Effector memory CD4-positive, alpha-beta T cell (primary cell): ENCODE measurements at regions not wholly inside any gene's neighbourhood (a gene's known extent, or its start where the extent isn't known, plus 50 kb on each side); places are given as distances from the start of the nearest gene placed in this dataset.
"Not testable (repeated sequence)": the region's sequence is repeated elsewhere in the genome, so short reads cannot be mapped to it uniquely, and the experiment has no call there.

Source experiments
- DNase-seq, 3 donors: peaks; one replicate each; pipeline ENCODE4 v3.0.0-alpha.2; 2020
- H3K27ac ChIP-seq: 2 replicates; pipeline ENCODE4 v1.7.0; 2013; ENCODE audit warnings: mild to moderate bottlenecking, low read length, moderate library complexity; ENCODE audit not compliant: insufficient read depth, poor library complexity, severe bottlenecking
- H3K27me3 ChIP-seq: replicated peaks from 2 replicates; pipeline ENCODE4 v1.7.0; 2013; ENCODE audit warnings: mild to moderate bottlenecking, low read length; ENCODE audit not compliant: insufficient read depth, control insufficient read depth, poor library complexity, severe bottlenecking
- H3K36me3 ChIP-seq: 2 replicates; pipeline ENCODE4 v1.7.0; 2013; ENCODE audit warnings: mild to moderate bottlenecking, low read length, moderate library complexity; ENCODE audit not compliant: control insufficient read depth, insufficient read depth
- H3K4me1 ChIP-seq: 2 replicates; pipeline ENCODE4 v1.7.0; 2013; ENCODE audit warnings: low read length, mild to moderate bottlenecking; ENCODE audit not compliant: control insufficient read depth, insufficient read depth, poor library complexity, severe bottlenecking
- H3K4me3 ChIP-seq: 2 replicates; pipeline ENCODE4 v1.7.0; 2013; ENCODE audit warnings: low read length, low read depth, mild to moderate bottlenecking; ENCODE audit not compliant: insufficient read depth, poor library complexity, severe bottlenecking
- H3K9me3 ChIP-seq: 2 replicates; pipeline ENCODE4 v1.7.0; 2013; ENCODE audit warnings: mild to moderate bottlenecking, low read length, moderate library complexity; ENCODE audit not compliant: control insufficient read depth

DNA sequence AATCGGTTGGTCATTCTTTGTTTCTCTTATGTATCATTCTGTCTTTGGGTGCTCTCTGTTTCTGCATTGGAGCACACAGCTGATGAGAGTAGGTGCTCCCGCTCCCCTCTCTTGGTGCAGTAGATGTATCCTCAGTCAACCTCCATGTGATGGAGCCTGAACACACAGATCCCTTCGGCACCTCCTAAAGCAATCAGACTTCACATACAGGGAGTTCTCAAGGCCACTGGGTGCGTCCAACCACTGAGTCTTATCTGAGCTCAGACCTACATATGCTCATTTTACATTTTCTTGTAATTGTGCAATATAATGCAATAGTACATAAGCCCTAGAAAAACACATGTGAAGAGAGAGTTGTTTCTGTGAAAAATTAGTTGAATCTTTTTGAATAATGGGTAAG, 198.1 kb upstream of the ATP10A start:
- Histone ChIP-seq H3K36me3 (no peaks in the 10 kb centered on the region), H3K27me3 (no peaks in the 10 kb centered on the region), H3K9me3 (no peaks in the 10 kb centered on the region), H3K4me1 (no peaks in the 10 kb centered on the region), H3K27ac (no peak overlapping the region), H3K4me3 (no peak overlapping the region)
- no peak for DNase-seq

DNA sequence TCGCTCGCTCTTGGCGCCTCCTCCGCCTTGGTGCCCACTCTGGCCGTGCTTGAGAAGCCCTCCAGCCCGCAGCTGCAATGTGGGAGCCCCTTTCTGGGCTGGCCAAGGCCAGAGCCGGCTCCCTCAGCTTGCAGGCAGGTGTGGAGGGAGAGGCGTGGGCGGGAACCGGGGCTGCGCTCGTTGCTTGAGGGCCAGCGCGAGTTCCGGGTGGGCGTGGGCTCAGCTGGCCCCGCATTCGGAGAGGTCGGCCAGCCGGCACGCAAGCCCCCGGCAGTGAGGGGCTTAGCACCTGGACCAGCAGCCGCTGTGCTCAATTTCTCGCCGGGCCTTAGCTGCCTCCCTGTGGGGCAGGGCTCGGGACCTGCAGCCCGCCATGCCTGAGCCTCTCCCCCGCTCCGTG, 193.6 kb upstream of the ATP10A start:
- DNase-seq, H3K27me3 ChIP-seq, H3K4me1 ChIP-seq, H3K27ac ChIP-seq, H3K4me3 ChIP-seq, H3K9me3 ChIP-seq, H3K36me3 ChIP-seq: not testable (repeated sequence)

DNA sequence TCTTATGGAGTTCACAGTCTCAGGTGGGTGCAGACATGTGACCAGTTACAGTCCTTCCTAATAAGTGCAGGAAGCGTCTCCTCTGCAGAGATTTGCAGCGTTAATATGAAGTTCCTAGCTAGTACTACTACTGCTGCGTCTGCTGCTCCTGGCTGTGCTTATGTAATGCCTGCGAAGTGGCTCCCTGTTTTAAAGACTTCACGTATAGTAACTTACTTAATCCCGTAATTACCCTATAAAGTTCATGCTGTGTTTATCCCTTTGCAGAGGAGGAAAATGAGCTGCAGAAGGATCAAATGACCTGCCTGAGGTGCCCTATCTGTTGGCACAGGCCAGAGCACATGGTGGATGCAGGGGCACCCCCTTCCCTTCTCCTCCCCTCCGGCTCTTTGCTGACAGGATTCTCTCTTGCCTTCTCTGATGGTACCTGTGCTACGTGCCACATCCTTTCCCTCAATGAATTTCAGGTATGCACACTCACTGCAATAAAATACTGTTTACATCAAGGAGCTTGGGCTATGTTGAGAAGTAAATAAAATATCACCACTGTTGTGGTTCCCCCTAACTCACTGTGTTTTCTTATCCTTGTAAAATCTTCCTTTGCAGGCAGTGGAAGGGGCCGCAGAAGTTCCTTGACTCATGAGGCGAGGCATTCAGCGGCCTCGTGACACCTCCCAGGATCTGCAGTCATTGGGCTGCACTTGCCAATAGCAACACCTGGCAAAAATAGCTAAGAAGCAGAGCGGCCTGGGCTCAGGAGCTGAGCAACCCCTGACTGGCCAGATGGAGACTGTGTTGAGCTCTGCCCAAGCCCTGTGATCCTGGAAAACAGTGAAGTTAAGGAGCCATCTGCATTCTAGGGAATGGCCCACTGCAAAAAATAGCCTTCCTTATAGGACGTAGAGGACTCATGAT, 188.9 kb upstream of the ATP10A start:
- Histone ChIP-seq H3K9me3 (no peaks in the 10 kb centered on the region), H3K4me3 (no peak overlapping the region), H3K4me1 (no peaks in the 10 kb centered on the region), H3K27ac (no peak overlapping the region), H3K27me3 (no peaks in the 10 kb centered on the region), H3K36me3 (no peaks in the 10 kb centered on the region)
- no peak for DNase-seq

DNA sequence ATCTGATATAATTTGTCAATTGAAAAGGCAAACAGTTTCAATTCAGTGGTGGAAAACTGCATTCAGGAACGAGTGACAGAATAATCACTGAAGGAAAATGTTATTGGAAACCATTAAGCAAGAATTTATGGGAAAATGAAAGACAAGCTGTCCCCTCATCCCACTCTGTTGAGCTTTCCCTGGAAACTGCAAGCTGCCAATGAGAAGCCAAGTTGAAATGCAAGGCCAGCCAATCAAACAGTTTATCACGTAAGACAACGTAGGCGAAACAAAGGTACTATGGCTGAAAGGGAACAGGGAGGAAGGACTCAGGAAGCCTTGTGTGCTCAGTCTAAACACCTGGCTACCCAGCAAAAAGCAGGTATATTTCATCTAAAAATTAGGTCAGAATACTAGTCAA, 187.9 kb upstream of the ATP10A start:
- no peaks in the 10 kb centered on the region for H3K36me3 ChIP-seq
- no peaks in the 10 kb centered on the region for H3K9me3 ChIP-seq
- no peak overlapping the region for H3K4me3 ChIP-seq
- H3K27ac ChIP-seq = no peak overlapping the region
- H3K27me3 ChIP-seq = no peaks in the 10 kb centered on the region
- DNase-seq = no peak
- H3K4me1 ChIP-seq = no peaks in the 10 kb centered on the region

DNA sequence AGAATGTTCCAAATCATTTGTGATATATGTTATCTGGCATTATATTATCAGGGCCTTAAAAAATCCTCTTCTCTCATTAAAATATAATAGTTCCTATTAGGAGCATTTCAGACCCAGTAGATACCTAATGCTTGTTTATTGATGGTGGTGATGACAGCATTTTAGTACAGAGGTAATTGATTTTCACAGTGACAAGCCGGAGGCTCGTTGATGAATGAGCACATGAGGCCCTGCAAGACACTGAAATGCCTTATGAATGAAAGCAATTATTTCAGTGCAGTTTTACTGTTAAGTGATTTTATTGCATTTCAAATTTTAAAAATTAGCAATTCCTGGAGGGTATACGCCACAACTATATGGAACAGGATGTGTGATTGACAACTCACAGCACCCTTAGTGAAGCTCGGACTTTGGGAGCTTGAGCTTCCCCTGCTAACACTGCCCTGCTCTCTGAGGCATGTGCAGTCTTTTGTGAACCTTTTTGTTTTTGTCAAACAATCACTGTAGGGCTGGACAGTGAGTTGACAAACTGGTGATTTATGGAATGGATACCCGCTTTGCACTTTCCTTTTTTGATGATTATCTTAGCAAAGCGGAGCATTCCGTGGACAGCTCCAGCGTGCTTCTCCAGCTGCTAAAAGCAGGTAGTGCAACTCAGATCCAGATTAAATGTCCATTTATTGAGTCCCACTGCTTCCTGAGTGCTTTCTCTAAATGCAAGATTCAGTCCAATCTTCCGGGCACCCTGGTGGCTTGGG, 187.0 kb upstream of the ATP10A start:
- DNase-seq = no peak
- Histone ChIP-seq H3K9me3 (no peaks in the 10 kb centered on the region), H3K4me1 (no peaks in the 10 kb centered on the region), H3K27me3 (no peaks in the 10 kb centered on the region), H3K36me3 (no peaks in the 10 kb centered on the region), H3K27ac (no peak overlapping the region), H3K4me3 (no peak overlapping the region)

DNA sequence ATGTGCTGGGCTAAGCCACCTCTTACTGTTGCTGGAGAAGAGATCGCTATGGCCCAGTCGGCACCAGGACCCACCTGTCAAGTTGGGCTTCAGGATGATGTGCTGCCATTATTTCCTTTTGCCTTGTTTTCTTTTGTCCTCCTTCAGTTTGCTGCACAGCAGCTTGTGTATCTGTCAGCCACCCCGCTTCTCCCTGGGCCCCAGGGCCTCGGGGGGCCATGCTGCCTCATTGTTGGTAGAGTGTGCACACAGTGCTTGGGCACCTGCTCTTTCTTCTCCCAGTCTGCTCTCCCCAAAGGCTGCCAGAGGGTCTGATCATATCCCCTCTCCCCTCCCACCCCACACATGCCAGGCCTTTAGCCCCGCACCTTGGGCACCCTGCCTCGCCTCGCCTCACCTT, 185.5 kb upstream of the ATP10A start:
- no peak overlapping the region for H3K27ac ChIP-seq
- no peak for DNase-seq
- no peaks in the 10 kb centered on the region for H3K36me3 ChIP-seq
- H3K4me1 ChIP-seq = no peaks in the 10 kb centered on the region
- no peak overlapping the region for H3K4me3 ChIP-seq
- H3K27me3 ChIP-seq = no peaks in the 10 kb centered on the region
- no peaks in the 10 kb centered on the region for H3K9me3 ChIP-seq

DNA sequence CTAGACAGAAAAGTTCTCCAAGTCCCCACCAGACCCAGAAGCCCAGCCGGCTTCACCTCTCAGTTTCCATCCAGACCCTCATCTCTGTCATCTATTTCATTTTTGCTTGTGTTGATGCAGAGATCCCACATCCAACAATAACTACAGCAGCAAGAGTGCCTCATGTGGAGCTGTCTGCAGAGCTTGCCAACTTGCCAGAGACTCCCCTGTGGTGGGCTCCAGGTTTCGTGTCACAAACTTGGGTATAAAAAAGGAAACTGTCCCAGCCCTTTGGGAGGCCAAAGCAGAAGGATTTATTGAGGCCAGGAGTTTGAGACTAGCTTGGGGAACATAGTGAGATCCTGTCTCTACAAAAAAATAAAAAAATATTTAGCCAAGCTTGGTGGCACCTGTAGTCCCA, 182.4 kb upstream of the ATP10A start:
- no peak for DNase-seq
- H3K4me1 ChIP-seq = no peaks in the 10 kb centered on the region
- H3K9me3 ChIP-seq = no peaks in the 10 kb centered on the region
- H3K27me3 ChIP-seq = no peaks in the 10 kb centered on the region
- no peak overlapping the region for H3K4me3 ChIP-seq
- H3K27ac ChIP-seq = no peak overlapping the region
- no peaks in the 10 kb centered on the region for H3K36me3 ChIP-seq

DNA sequence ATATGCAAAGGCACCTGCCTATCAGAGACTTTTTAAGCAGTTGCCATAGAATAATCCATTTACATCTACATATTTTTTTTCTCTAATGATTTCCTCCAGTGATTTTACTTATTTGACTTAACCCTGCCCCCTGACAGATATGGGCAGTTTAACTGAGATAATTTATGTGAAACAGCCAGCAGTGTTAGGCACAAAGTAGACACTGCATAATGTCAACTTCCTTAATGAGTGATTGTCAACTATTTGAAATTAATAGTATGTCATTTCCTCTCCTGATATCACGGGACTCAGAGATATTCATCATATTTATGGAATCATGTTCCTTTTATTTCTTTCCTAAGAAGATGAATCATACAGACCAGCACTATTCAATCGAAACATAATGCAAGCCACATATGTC, 179.9 kb upstream of the ATP10A start:
- H3K36me3 ChIP-seq = no peaks in the 10 kb centered on the region
- no peak for DNase-seq
- H3K27ac ChIP-seq = no peak overlapping the region
- no peaks in the 10 kb centered on the region for H3K9me3 ChIP-seq
- no peak overlapping the region for H3K4me3 ChIP-seq
- no peaks in the 10 kb centered on the region for H3K27me3 ChIP-seq
- H3K4me1 ChIP-seq = no peaks in the 10 kb centered on the region

DNA sequence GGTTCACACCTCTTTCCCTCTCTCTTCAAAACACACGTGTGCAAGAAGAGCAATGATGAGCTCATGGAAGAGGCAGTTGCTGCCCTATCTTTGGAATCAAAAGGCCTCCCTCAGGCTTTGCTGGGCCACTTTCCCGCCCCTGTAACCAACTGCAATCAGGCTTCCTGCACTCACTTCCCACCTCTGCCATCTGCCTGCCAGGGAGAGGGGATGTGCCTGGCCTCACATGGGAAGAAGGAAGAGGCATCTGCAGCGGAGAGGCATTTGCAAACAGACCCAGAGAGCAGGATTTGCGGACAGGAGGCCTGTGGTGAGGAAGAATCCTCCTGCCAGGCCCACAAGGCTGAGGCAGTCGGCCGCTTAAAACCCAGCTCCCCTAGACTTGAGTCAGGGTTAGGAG, 175.6 kb upstream of the ATP10A start:
- DNase-seq = no peak
- Histone ChIP-seq H3K36me3 (no peaks in the 10 kb centered on the region), H3K27ac (no peak overlapping the region), H3K27me3 (no peaks in the 10 kb centered on the region), H3K4me3 (no peak overlapping the region), H3K4me1 (no peaks in the 10 kb centered on the region), H3K9me3 (no peaks in the 10 kb centered on the region)

DNA sequence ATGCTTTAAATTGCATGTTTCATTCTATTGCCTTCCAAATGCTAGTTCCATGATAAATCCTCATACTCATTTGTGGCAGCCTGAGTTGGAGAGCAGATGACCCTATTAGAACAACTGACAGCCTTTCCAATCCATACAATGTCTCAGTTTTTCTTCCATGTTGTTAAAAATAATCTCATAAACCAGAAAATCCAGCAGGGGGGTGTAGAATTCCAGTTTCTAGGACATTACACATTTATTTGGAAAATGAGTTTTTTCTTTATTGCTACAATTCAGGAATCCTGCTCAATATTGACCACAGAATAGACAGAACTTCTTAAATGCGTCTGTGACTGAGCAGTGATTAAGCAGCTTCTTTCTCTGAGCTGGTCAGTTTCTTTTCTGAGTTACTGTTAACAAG, 174.2 kb upstream of the ATP10A start:
- H3K9me3 ChIP-seq = no peaks in the 10 kb centered on the region
- H3K36me3 ChIP-seq = no peaks in the 10 kb centered on the region
- no peaks in the 10 kb centered on the region for H3K27me3 ChIP-seq
- H3K4me1 ChIP-seq = no peaks in the 10 kb centered on the region
- no peak overlapping the region for H3K27ac ChIP-seq
- DNase-seq = no peak
- no peak overlapping the region for H3K4me3 ChIP-seq
